HL-60 (cell line): ENCODE measurements at regions not wholly inside any gene's neighbourhood (a gene's known extent, or its start where the extent isn't known, plus 50 kb on each side); places are given as distances from the start of the nearest gene placed in this dataset.

Experiments
- DNase-seq, 2 experiments: peaks; one replicate each; pipeline ENCODE4 v3.0.0-alpha.2; 2010 to 2020; ENCODE audit warnings: low read depth in 1 of 2, low spot score in 1 of 2
- H3K27ac ChIP-seq: fragments of 250-450 bp; sonication (Bioruptor Pico); replicated peaks from 2 replicates; pipeline ENCODE4 v1.5.1; 2020; ENCODE audit warnings: mild to moderate bottlenecking, moderate library complexity
- H3K27me3 ChIP-seq: fragments of 250-450 bp; sonication (Bioruptor Pico); 2 replicates; pipeline ENCODE4 v1.5.1; 2021; ENCODE audit warnings: mild to moderate bottlenecking, moderate library complexity; ENCODE audit not compliant: insufficient read depth, poor library complexity, severe bottlenecking
- H3K4me3 ChIP-seq: replicated peaks from 2 replicates; pipeline ENCODE4 v1.5.1; 2011; ENCODE audit warnings: mild to moderate bottlenecking, control low read depth, low read length; ENCODE audit not compliant: insufficient read depth
- GABPA ChIP-seq: IDR thresholded peaks from 2 replicates; pipeline ENCODE4 v1.6.1; 2012; ENCODE audit warnings: low read depth
- POLR2AphosphoS5 ChIP-seq: IDR thresholded peaks from 2 replicates; pipeline ENCODE4 v1.6.1; 2012; ENCODE audit warnings: low read depth
- SPI1 ChIP-seq: IDR thresholded peaks from 2 replicates; pipeline ENCODE4 v1.6.1; 2012; ENCODE audit warnings: low read depth, mild to moderate bottlenecking, borderline replicate concordance
- TF ChIP-seq, protein P1 (sequence below): IDR thresholded peaks from 2 replicates; pipeline ENCODE4 v1.6.1; 2012; ENCODE audit warnings: low read depth; ENCODE audit not compliant: insufficient replicate concordance
- TF ChIP-seq, protein P2 (sequence below): IDR thresholded peaks from one replicate; pipeline ENCODE4 v1.5.1; 2011; ENCODE audit warnings: low read length, control low read depth, inconsistent platforms; ENCODE audit not compliant: insufficient read depth

DNA sequence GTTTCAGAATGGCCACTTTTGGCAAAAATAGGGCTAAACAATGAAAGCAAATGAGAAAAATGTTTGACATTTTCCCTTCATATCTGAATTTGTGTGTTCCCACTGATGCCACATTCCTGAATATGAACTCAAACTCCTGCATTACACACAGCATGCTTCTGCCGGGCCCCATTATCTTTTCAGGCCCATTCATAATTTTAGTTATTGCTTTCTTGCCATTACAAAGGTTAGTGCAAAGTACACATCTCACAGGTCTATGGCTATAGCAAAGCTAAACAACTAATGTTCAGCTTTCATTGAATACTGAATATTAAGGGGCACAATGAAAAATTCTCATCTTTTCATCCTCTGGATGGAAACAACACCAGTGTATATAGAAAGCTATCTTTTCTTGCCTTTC, 568.9 kb upstream of the ZNF608 start:
- DNase-seq = no peak
- Histone ChIP-seq H3K27me3 (no peaks in the 10 kb centered on the region), H3K27ac (no peak overlapping the region), H3K4me3 (no peak overlapping the region)
- TF ChIP-seq, protein P1, sequence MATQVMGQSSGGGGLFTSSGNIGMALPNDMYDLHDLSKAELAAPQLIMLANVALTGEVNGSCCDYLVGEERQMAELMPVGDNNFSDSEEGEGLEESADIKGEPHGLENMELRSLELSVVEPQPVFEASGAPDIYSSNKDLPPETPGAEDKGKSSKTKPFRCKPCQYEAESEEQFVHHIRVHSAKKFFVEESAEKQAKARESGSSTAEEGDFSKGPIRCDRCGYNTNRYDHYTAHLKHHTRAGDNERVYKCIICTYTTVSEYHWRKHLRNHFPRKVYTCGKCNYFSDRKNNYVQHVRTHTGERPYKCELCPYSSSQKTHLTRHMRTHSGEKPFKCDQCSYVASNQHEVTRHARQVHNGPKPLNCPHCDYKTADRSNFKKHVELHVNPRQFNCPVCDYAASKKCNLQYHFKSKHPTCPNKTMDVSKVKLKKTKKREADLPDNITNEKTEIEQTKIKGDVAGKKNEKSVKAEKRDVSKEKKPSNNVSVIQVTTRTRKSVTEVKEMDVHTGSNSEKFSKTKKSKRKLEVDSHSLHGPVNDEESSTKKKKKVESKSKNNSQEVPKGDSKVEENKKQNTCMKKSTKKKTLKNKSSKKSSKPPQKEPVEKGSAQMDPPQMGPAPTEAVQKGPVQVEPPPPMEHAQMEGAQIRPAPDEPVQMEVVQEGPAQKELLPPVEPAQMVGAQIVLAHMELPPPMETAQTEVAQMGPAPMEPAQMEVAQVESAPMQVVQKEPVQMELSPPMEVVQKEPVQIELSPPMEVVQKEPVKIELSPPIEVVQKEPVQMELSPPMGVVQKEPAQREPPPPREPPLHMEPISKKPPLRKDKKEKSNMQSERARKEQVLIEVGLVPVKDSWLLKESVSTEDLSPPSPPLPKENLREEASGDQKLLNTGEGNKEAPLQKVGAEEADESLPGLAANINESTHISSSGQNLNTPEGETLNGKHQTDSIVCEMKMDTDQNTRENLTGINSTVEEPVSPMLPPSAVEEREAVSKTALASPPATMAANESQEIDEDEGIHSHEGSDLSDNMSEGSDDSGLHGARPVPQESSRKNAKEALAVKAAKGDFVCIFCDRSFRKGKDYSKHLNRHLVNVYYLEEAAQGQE = no peak
- TF ChIP-seq, protein P2, sequence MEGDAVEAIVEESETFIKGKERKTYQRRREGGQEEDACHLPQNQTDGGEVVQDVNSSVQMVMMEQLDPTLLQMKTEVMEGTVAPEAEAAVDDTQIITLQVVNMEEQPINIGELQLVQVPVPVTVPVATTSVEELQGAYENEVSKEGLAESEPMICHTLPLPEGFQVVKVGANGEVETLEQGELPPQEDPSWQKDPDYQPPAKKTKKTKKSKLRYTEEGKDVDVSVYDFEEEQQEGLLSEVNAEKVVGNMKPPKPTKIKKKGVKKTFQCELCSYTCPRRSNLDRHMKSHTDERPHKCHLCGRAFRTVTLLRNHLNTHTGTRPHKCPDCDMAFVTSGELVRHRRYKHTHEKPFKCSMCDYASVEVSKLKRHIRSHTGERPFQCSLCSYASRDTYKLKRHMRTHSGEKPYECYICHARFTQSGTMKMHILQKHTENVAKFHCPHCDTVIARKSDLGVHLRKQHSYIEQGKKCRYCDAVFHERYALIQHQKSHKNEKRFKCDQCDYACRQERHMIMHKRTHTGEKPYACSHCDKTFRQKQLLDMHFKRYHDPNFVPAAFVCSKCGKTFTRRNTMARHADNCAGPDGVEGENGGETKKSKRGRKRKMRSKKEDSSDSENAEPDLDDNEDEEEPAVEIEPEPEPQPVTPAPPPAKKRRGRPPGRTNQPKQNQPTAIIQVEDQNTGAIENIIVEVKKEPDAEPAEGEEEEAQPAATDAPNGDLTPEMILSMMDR = no peak
- TF ChIP-seq SPI1 (no peak), POLR2AphosphoS5 (no peak), GABPA (no peak)

DNA sequence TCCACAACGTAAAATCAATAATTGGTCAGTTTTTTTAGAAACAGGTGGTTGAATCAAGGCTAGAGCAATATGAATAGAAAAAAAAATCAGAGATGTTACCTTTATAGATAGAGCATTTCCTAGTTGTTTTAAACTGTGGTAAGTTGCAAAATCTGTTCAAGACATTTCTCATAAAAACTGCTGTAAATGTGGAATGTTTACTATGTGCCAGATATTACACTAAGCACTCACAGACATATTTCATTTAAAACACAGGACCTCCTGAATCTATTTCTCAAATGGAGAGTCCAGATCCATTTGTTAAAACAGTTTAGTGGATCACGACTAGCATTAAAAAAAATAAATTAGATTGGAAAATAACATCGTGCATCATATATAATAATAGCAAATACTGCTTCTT, 570.0 kb upstream of the ZNF608 start:
- H3K27ac ChIP-seq = no peak overlapping the region
- H3K4me3 ChIP-seq = no peak overlapping the region
- TF ChIP-seq POLR2AphosphoS5 (no peak), SPI1 (no peak), GABPA (no peak)
- TF ChIP-seq, protein P1 = no peak
- TF ChIP-seq, protein P2 = no peak
- H3K27me3 ChIP-seq = no peaks in the 10 kb centered on the region
- no peak for DNase-seq

DNA sequence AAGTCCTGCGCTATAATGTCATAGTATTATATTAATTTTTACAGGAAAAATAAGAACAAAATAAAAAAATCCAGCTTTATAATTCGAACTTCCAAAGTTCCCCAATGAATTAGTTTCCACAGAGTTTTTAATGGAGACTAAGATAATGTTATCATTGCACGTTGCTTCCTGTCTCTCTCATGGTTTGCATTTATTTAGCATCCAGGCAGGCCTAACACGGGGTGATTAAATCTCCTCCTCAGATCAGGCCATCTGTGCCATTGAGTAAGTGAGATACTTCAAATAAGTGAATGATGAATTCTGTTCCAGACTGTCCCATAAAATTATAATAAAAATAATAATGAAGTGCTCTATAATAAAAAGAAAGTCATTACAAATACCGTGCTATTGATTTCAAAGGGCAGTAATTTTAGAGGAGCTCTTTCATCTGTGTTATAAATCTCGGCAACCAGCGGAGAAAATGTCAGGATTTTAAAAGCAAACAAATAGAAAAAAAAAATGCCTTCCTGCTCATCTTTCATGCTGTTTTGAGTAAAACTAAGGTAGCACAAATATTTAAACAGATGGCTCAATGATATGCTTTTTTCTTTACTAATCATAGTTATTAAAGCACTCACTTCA, 570.6 kb upstream of the ZNF608 start:
- DNase-seq = no peak
- Histone ChIP-seq H3K27ac (no peak overlapping the region), H3K4me3 (no peak overlapping the region), H3K27me3 (no peaks in the 10 kb centered on the region)
- TF ChIP-seq POLR2AphosphoS5 (no peak), SPI1 (no peak), GABPA (no peak)
- TF ChIP-seq, protein P2 = no peak
- TF ChIP-seq, protein P1 = no peak
